ENCODE measurements at regions not wholly inside any gene's neighbourhood (a gene's known extent, or its start where the extent isn't known, plus 50 kb on each side); places are given as distances from the start of the nearest gene placed in this dataset.

GRCh38 chr5:105430516-105430915 is 1867.9 kb upstream of the NUDT12 start:
- no peak for TF ChIP-seq CTCF (conservative IDR thresholded peaks at IDR 0.05 in 1 of 2, IDR thresholded peaks at IDR 0.05 in 1 of 2; ENCODE audit: extremely low read depth in 1 of 2, insufficient read depth in 1 of 2, low read depth in 1 of 2, low read length in 2 of 2)
- TF ChIP-seq EZH2 (IDR thresholded peaks at IDR 0.05; ENCODE audit: borderline replicate concordance, low read length), result no peak

Measured in mammary epithelial cell (primary cell).